GM10266 (cell line): ENCODE measurements at regions not wholly inside any gene's neighbourhood (a gene's known extent, or its start where the extent isn't known, plus 50 kb on each side); places are given as distances from the start of the nearest gene placed in this dataset.
A peak's percentile ranks its signal among the peaks of the same experiment; 100 is the strongest.

ENCODE experiments used
- DNase-seq: peaks from one replicate; pipeline ENCODE4 v3.0.0; 2012; ENCODE audit errors: extremely low spot score
- TF ChIP-seq, protein P1 (sequence below): IDR thresholded peaks from 2 replicates; pipeline ENCODE4 v1.5.1; 2012; ENCODE audit warnings: mild to moderate bottlenecking, low read depth; ENCODE audit not compliant: control insufficient read depth, insufficient read depth; ENCODE audit errors: missing control alignments

DNA sequence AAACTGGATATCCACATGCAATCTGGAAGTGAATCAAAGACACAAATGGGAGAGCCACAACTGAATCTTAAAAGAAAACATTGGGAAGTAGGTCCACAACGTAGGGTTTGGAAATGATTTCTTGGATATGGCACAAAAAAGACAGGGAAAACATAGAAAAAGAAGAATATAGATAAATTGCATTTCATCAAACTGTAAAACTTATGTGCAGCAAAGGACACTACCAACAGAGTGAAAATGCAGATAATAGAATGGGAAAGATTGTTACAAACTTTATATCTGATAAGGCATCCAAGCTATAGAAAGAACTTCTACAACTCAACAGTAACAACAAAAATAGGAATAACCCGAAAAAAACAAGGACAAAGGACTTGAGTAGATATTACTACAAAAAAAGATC, 89.6 kb downstream of the ZNF280B start:
- TF ChIP-seq, protein P1, sequence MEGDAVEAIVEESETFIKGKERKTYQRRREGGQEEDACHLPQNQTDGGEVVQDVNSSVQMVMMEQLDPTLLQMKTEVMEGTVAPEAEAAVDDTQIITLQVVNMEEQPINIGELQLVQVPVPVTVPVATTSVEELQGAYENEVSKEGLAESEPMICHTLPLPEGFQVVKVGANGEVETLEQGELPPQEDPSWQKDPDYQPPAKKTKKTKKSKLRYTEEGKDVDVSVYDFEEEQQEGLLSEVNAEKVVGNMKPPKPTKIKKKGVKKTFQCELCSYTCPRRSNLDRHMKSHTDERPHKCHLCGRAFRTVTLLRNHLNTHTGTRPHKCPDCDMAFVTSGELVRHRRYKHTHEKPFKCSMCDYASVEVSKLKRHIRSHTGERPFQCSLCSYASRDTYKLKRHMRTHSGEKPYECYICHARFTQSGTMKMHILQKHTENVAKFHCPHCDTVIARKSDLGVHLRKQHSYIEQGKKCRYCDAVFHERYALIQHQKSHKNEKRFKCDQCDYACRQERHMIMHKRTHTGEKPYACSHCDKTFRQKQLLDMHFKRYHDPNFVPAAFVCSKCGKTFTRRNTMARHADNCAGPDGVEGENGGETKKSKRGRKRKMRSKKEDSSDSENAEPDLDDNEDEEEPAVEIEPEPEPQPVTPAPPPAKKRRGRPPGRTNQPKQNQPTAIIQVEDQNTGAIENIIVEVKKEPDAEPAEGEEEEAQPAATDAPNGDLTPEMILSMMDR, result no peak
- DNase-seq, result no peak

GRCh38 chr22:22420580-22420979, 88.0 kb downstream of the ZNF280B start:
- no peak for DNase-seq
- TF ChIP-seq, protein P1, result no peak

DNA sequence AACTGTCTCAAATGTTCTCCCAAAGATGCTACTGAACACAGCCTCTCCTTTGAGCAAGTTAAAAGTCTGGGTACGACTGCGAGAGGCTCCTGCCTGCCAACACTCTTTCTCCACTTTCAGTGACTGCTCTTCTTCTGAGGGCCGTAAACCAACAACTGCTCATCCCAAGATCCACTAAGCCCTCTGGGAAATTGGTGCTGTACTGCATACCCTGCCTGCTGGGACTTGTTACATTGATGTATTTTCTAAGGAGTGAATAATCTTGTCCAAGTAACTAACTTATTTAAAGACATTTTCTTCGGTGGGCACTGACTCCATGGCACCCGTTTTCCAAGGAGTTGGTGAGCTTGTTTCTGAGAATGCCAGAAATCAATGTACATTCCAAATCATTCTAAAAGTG, 87.2 kb downstream of the ZNF280B start:
- TF ChIP-seq, protein P1, result no peak
- no peak for DNase-seq

GRCh38 chr22:22422629-22423112, 85.9 kb downstream of the ZNF280B start:
- peak; percentile 78 for DNase-seq
- TF ChIP-seq, protein P1, result peak; percentile 70

DNA sequence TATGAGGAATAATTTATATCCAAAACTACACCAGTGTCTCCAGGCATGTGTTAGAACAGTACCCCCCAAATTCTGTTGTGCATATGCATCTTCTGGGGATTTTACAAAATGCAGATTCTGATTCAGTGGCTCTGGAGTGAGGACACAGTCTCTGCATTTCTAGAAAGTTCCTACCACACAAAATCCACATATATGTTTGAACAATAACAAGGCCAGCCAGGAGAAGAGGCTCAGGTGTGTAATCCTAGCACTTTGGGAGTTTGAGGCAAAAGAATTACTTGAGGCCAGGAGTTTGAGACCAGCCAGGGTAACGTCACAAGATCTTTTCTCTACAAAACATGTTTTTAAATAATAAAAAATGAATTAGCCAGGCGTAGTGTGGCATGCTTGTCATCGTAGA, 84.9 kb downstream of the ZNF280B start:
- TF ChIP-seq, protein P1, result no peak
- DNase-seq, result no peak

DNA sequence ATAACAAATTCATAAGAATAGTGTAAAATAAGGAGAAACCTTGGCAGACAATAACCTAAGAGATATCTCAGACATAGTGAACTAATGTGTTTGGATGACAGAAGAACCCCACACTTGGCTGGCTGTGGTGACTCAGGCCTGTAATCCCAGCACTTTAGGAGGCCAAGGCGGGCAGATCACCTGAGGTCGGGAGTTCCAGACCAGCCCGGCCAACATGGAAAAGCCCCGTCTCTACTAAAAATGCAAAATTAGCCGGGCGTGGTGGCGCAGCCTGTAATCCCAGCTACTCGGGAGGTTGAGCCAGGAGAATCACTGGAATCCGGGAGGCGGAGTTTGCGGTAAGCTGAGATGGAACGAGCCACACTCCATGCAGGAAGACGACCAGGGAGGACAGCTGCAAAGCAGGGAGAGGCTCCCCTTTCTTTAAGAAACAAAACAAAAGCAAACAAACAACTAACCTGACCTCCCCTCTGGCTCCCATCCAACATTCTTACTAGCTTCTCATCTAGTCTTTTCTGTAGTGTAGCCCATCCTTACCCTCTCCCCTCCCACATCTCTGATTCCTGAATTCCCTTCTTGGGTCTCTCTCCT, 84.2 kb downstream of the ZNF280B start:
- TF ChIP-seq, protein P1, result no peak
- DNase-seq, result no peak

DNA sequence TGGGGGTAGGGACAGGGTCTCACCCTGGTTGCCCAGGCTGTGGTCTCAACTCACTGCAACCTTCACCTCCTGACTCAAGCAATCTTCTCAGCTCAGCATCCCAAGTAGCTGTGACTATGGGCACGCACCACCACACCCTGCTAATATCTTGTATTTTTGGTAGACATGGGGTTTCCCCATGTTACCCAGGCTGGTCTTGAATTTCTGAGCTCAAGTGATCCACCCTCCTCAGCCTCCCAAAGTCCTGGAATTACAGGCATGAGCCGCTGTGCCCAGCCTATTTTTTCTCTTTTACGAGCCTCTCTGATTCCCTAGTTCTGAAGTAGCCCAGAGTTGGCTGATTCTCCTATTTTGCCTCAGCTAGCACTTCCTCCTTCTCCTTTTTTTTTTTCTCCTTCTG, 83.6 kb downstream of the ZNF280B start:
- TF ChIP-seq, protein P1, result no peak
- no peak for DNase-seq
